BLaER1 (cell line): ENCODE measurements at regions not wholly inside any gene's neighbourhood (a gene's known extent, or its start where the extent isn't known, plus 50 kb on each side); places are given as distances from the start of the nearest gene placed in this dataset.

ENCODE experiments used
- H3K27ac ChIP-seq: shearing (Covaris generic); formaldehyde crosslinking; 2 replicates; pipeline ENCODE4 v1.8.1; 2022
- H3K27me3 ChIP-seq: shearing (Covaris generic); formaldehyde crosslinking; 2 replicates; pipeline ENCODE4 v1.8.1; 2022
- H3K36me3 ChIP-seq: shearing (Covaris generic); formaldehyde crosslinking; 2 replicates; pipeline ENCODE4 v1.8.1; 2022
- H3K4me1 ChIP-seq: shearing (Covaris generic); formaldehyde crosslinking; 2 replicates; pipeline ENCODE4 v1.8.1; 2022
- H3K4me2 ChIP-seq: shearing (Covaris generic); formaldehyde crosslinking; 2 replicates; pipeline ENCODE4 v1.8.1; 2022
- H3K4me3 ChIP-seq: shearing (Covaris generic); formaldehyde crosslinking; 2 replicates; pipeline ENCODE4 v1.8.1; 2022
- H3K9ac ChIP-seq: shearing (Covaris generic); formaldehyde crosslinking; 2 replicates; pipeline ENCODE4 v1.8.1; 2022
- H3K9me3 ChIP-seq: shearing (Covaris generic); formaldehyde crosslinking; 2 replicates; pipeline ENCODE4 v1.8.1; 2022
- H4K20me1 ChIP-seq: shearing (Covaris generic); formaldehyde crosslinking; 2 replicates; pipeline ENCODE4 v1.8.1; 2022
- Cebpa-rat ChIP-seq: shearing (Covaris generic); IDR thresholded peaks from 2 replicates; pipeline ENCODE4 v1.8.1; 2022

DNA sequence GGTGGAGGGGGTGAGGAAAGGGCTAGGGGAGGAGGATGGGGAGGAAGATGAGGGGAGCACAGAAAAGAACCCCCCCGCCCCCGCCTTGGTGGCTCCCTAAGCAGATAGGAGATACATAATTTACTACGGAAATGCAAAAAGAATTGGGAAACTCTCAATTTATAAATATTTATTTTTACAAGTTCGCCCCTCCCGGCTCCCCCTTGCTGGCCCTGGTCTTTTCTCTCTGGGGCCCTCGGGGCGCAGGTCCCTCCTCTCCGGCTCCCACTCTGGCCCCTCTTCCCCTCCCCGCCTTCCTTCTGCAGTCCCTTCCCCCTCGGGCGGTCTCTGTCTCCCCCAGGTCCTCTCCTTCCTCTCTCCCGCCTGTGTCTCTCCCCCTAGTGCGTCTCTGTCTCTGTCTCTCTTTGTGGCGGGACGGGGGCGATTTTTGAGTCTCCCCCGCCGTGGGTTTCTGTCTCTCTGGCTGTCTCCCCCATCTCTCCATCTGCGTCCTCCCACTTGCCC is 173.6 kb upstream of the IER5L start:
- Histone ChIP-seq H3K27ac (peak overlapping the region; percentile 85), H3K9ac (peak overlapping the region; percentile 73), H3K4me2 (peak overlapping the region; percentile 92), H3K4me3 (peak overlapping the region; percentile 66), H3K27me3 (no peaks in the 10 kb centered on the region), H3K9me3 (peaks cover 15% of the 10 kb centered on the region), H4K20me1 (no peaks in the 10 kb centered on the region), H3K36me3 (peaks cover 4% of the 10 kb centered on the region; the same call in 1 of the 2 replicates), H3K4me1 (peaks cover 69% of the 10 kb centered on the region)
- no peak for TF ChIP-seq Cebpa-rat

GRCh38 chr9:129351058-129351641 is 173.1 kb upstream of the IER5L start:
- peaks cover 4% of the 10 kb centered on the region; the same call in 1 of the 2 replicates for H3K36me3 ChIP-seq
- no peaks in the 10 kb centered on the region for H3K27me3 ChIP-seq
- peak overlapping the region; percentile 92 for H3K4me2 ChIP-seq
- H4K20me1 ChIP-seq, result no peaks in the 10 kb centered on the region
- no peak overlapping the region for H3K4me3 ChIP-seq
- peaks cover 13% of the 10 kb centered on the region for H3K9me3 ChIP-seq
- H3K4me1 ChIP-seq, result peaks cover 69% of the 10 kb centered on the region
- TF ChIP-seq Cebpa-rat, result no peak
- H3K27ac ChIP-seq, result peak overlapping the region; percentile 85
- 0 out of 2 replicates have a peak overlapping the region, but pooled peaks have one; percentile 34 for H3K9ac ChIP-seq

GRCh38 chr9:129350143-129350935 is 172.3 kb upstream of the IER5L start:
- Histone ChIP-seq H3K4me1 (peaks cover 74% of the 10 kb centered on the region), H3K9me3 (peaks cover 4% of the 10 kb centered on the region), H3K27ac (peak overlapping the region; percentile 55), H3K27me3 (no peaks in the 10 kb centered on the region), H4K20me1 (no peaks in the 10 kb centered on the region), H3K4me3 (no peak overlapping the region), H3K36me3 (peaks cover under 1% of the 10 kb centered on the region; the same call in 1 of the 2 replicates), H3K9ac (no peak overlapping the region), H3K4me2 (peak overlapping the region; percentile 92)
- no peak for TF ChIP-seq Cebpa-rat

DNA sequence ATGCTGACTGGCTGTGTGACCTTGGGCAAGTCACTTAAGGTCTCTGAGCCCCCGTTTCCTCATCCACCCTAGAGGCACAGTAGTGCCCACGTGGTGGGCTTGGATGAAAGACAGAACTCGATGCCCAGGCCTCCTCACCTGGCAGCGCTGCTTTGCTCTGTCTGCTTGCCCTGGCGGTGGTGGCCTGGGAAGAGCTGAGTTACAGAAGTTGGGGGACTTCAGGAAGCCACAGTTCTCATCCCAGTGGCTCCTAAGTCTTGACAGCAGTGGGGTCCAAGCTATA is 171.5 kb upstream of the IER5L start:
- Histone ChIP-seq H3K4me2 (no peak overlapping the region), H4K20me1 (no peaks in the 10 kb centered on the region), H3K9me3 (no peaks in the 10 kb centered on the region), H3K4me3 (no peak overlapping the region), H3K36me3 (no peaks in the 10 kb centered on the region), H3K27me3 (no peaks in the 10 kb centered on the region), H3K27ac (no peak overlapping the region), H3K9ac (no peak overlapping the region), H3K4me1 (peaks cover 69% of the 10 kb centered on the region)
- TF ChIP-seq Cebpa-rat, result no peak

DNA sequence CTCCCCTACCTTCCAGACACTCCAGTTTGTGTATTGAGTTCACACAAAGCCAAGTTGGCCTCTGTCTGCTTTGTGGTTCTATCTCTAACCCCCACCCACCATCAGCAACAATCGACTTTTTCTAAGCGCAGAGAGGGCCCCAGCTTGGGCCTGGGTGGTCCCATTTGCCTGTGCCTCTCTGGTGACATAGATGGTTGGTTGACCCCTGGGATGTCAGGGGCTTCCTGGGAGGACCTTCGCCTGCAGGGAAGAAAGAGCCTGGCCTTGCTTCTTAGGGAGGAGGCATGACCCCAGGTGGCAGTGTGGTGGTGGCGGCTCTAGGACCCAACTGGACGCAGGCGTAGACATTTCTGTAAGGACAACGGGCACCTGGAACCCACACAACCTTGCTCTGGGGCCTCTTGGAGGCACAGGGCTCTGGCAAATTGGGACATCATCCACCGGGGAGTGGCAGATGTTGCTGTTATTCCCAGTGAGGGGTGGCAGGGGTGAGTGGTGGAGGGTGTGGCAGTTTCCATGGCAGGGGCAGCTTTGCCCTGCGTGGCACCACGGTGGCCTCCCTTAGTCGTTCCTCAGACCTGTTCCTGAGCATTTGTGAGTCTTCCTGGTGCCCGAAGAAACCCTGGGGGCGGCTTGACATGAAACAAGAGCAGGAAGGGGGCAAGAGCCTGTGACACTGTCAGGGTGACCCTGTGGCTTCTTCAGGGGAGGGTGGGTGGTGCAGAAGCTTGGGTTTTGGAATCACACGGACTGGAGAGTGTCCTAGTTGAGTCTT is 171.0 kb upstream of the IER5L start:
- Histone ChIP-seq H3K36me3 (no peaks in the 10 kb centered on the region), H3K27me3 (no peaks in the 10 kb centered on the region), H3K4me1 (peaks cover 64% of the 10 kb centered on the region), H3K9ac (no peak overlapping the region), H3K4me3 (no peak overlapping the region), H3K27ac (no peak overlapping the region), H3K4me2 (0 out of 2 replicates have a peak overlapping the region, but pooled peaks have one; percentile 4), H3K9me3 (no peaks in the 10 kb centered on the region), H4K20me1 (no peaks in the 10 kb centered on the region)
- no peak for TF ChIP-seq Cebpa-rat

- Histone ChIP-seq H3K36me3 (no peaks in the 10 kb centered on the region), H3K27me3 (no peaks in the 10 kb centered on the region), H3K9me3 (no peaks in the 10 kb centered on the region), H3K9ac (no peak overlapping the region), H3K4me1 (peaks cover 48% of the 10 kb centered on the region), H3K4me3 (no peak overlapping the region), H3K4me2 (no peak overlapping the region), H4K20me1 (no peaks in the 10 kb centered on the region), H3K27ac (no peak overlapping the region)
- TF ChIP-seq Cebpa-rat, result peak; percentile 52; the same call in 1 of the 2 replicates
Observed at GRCh38 chr9:129347316-129348120, 169.5 kb upstream of the IER5L start.

DNA sequence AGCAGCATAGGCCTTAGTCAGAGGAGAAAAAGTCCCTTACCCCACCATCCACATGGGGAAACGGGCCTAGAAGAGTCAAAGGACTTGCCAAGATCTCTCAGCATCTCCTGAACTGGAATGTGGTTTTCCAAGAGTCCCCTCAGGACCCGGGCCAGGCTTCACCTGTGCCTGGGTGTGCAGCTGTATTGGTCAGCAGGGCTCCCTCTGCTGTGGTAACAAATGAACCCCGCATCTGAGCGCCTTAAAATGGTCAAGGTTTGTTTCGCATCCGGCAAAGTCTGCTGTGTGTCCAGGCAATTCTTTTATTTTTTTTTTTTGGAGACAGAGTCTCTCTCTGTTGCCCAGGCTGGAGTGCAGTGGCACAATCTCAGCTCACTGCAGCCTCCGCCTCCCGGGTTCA is 168.0 kb upstream of the IER5L start:
- no peaks in the 10 kb centered on the region for H3K27me3 ChIP-seq
- no peak overlapping the region for H3K4me3 ChIP-seq
- H4K20me1 ChIP-seq, result no peaks in the 10 kb centered on the region
- no peak overlapping the region for H3K9ac ChIP-seq
- peak overlapping the region; percentile 64 for H3K4me2 ChIP-seq
- peaks cover 43% of the 10 kb centered on the region for H3K4me1 ChIP-seq
- H3K27ac ChIP-seq, result no peak overlapping the region
- no peak for TF ChIP-seq Cebpa-rat
- no peaks in the 10 kb centered on the region for H3K36me3 ChIP-seq
- no peaks in the 10 kb centered on the region for H3K9me3 ChIP-seq

DNA sequence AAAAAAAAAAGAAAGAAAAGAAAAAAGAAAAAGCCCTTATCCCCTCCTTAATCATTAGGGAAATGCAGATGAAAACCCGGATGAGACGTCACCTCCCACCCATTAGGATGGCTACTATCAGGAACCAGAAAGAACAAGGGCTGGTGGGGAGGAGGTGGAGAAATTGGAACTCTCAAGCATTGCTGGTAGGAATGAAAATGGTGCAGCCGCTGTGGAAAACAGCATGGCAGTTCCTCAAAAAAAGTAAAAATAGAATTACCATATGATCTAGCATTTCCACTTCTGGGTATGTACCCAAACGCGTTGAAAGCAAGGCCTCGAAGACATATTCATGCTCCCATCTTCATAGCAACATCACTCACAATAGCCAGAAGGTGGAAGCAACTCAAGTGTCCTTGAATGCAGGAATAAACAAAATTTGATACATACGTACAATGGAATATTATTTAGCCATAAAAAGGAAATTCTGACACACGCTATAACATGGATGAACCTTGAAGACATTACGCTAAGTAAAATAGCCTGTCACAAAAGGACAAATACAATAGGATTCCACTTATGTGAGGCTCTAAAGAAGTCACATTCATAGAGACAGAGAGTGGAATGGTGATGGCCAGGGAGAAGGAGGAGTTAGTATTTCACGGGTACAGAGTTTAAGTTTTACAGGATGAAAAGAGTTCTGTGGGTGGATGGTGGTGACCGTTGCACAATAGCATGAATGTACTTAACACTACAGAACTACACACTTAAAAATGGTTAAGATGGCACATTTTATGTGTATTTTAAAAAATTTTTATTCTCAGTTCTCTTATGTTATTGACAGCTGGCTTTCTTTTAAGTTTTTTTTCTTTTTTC is 166.8 kb upstream of the IER5L start:
- Histone ChIP-seq H3K27ac (no peak overlapping the region), H4K20me1 (no peaks in the 10 kb centered on the region), H3K9me3 (no peaks in the 10 kb centered on the region), H3K4me1 (peaks cover 41% of the 10 kb centered on the region), H3K9ac (no peak overlapping the region), H3K4me3 (no peak overlapping the region), H3K36me3 (no peaks in the 10 kb centered on the region), H3K4me2 (no peak overlapping the region), H3K27me3 (no peaks in the 10 kb centered on the region)
- no peak for TF ChIP-seq Cebpa-rat
